Mononuclear cell (primary cell): ENCODE measurements at regions not wholly inside any gene's neighbourhood (a gene's known extent, or its start where the extent isn't known, plus 50 kb on each side); places are given as distances from the start of the nearest gene placed in this dataset.
"Not testable (repeated sequence)": the region's sequence is repeated elsewhere in the genome, so short reads cannot be mapped to it uniquely, and the experiment has no call there.

ENCODE experiments used
- H3K27me3 ChIP-seq: 2 replicates; pipeline ENCODE4 v1.6.0; 2011; ENCODE audit warnings: low read length, control low read depth; ENCODE audit not compliant: insufficient read depth
- H3K4me1 ChIP-seq: 2 replicates; pipeline ENCODE4 v1.5.1; 2011; ENCODE audit warnings: mild to moderate bottlenecking, low read length, control low read depth; ENCODE audit not compliant: insufficient read depth
- H3K4me3 ChIP-seq: 2 replicates; pipeline ENCODE4 v1.5.1; 2011; ENCODE audit warnings: mild to moderate bottlenecking, low read length, moderate library complexity
- H3K9me3 ChIP-seq: 2 replicates; pipeline ENCODE4 v1.5.1; 2011; ENCODE audit warnings: low read depth, mild to moderate bottlenecking, control low read depth, low read length

DNA sequence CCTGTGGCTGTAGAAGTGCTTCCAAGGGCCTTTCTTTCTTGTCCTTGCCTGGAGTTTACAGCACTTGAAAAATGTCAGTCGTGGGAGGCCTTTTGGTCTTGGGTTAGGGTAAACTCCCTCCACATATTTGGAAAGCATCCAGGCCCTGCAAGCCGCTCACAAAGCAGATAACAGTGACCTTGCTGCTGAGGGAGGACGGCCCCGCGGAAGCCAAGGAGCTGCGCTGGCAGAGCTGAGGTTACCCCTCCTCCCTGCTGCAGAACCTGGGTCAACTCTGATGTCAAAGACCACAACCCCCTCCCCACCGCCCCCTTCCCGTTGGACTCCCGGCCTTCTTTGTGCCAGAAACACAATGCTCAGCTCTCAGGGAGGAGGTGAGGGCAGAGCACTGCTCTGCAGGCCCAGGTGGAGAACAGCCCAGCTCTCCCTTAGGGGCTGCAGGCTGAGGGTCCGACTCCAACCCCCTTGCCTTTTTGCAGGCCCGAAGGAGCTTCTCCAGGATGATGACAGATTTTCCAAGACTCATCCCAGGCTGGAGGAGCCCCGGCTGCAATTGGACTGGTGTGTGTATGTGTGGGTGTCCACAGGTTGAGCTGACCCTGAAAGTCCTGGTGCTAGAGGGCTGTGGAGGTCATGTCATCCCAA, 957.6 kb upstream of the ZNF722 start:
- no peaks in the 10 kb centered on the region for H3K9me3 ChIP-seq

DNA sequence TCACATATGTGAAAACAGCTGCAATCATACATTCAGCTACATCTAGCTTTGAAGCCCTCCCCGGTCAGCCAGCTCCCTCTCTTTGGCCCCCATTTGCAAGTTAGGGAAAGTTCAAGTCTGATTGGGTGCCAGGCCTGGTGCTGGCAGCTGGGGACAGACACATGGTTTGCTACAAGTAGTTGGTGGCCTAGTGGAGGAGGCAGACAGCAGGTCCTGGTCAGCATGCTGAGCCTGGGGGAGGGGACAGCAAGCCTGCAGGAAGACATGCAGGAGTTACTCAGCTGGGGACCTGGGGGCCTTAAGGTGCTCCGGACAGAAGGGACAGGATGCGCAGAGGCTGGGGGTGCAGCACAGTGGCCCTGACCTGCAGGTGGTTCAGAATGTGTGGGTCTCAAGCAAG, 956.9 kb upstream of the ZNF722 start:
- Histone ChIP-seq H3K4me3 (no peak overlapping the region), H3K4me1 (no peaks in the 10 kb centered on the region), H3K9me3 (no peaks in the 10 kb centered on the region), H3K27me3 (no peaks in the 10 kb centered on the region)

More for the DNA sequence above, 957.6 kb upstream of the ZNF722 start:
- Histone ChIP-seq H3K4me1 (no peaks in the 10 kb centered on the region), H3K4me3 (no peak overlapping the region), H3K27me3 (no peaks in the 10 kb centered on the region)

DNA sequence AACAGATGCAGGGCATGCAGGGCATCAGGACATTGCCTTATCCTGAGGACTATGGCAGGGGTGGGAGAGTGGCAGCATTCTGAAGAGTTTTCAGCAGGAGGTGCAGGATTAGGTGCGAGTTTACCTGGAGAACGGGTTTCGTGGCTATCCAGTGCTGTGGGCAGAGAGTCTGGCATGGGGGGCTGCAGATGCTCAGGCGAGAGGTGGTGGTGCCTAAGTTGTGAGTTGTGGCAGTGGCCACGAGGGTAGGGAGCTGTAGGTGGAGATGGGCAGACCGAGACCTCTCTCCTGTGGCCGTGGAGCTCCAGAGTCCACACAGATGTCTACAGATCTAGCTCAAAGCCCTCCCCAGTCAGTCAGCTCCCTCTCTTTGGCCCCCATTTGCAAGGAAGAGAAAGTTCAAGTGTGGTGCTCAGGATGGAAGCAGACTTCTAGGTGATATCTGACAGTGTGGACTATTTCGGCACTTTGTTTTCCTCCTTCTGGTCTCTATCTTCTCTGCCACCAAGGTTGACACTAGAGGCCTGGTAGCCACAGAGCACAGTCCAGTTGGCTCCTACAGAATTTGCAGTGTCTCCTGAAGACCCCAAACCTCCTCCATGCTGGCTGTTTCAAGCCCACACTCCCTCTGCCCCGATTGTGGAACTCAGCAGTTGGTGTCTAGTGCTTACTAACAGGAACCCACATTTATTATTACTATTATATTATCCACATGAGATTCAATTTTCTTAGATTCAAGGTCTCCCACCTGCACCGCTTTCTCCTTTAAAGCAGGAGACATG, 955.7 kb upstream of the ZNF722 start:
- Histone ChIP-seq H3K27me3 (no peaks in the 10 kb centered on the region), H3K9me3 (no peaks in the 10 kb centered on the region), H3K4me1 (no peaks in the 10 kb centered on the region), H3K4me3 (no peak overlapping the region)

DNA sequence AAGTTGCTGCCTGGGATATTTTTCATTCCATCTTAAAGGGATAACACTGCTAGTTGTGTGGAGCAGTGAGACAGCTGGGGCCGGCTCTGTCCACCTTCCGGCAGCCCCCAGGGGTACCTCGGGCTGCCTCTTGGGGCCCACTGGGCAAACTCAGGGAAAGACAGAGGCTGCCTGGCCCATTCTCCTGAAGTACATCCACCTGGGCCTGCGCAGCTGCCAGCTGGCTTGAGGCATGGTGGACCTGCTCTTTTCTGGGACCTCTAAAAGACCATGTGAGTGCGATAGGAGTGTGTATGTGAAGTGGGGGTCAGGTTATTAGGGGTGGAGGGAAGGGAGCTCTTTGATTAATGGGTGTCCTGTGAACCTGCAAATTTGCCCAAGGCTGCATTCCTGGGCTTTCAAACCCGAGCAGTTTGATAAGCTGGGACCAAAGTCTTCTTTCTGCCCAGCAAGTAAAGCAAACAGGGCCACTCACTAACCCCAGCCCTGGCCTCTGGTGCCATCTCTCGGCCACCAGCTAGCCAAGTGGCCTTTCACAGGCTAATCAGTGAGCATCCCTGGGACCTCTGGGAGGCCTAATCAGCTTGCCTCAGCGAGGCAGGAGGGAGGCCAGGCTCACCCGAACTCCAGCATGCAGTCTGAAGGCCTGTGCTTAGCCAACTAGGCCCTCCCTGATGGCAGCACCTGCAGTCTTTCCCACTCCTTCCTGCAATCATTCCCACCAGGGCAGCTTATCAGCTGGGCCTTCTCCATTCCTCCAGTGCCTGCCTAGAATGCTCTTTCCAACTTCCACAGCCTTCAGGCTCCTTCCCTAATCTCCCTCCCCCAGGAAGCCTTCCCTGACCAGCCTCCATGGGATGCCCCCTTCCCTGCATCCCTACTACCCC, 954.7 kb upstream of the ZNF722 start:
- no peaks in the 10 kb centered on the region for H3K9me3 ChIP-seq
- H3K4me3 ChIP-seq, result no peak overlapping the region
- no peaks in the 10 kb centered on the region for H3K27me3 ChIP-seq
- H3K4me1 ChIP-seq, result no peaks in the 10 kb centered on the region

DNA sequence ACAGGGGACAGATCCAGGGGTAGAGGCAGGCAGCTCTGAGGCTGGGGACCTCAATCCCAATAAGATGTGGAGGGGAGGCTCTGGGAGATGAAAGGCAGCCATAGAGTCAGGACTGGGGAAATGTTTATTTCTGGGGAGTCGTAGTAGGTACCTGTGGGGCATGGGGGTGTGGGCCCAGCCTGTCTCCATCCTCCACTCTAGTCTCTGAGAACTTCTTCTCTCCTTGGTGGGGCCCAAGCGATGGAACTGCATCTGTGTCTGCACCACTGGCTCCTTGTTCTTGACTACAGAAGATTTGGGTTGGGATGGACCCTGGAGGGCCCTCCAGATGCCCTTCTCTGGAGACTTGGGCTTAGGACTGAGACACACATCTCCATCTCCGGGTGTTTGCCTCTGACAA, 953.9 kb upstream of the ZNF722 start:
- H3K4me3 ChIP-seq, result no peak overlapping the region
- no peaks in the 10 kb centered on the region for H3K4me1 ChIP-seq
- no peaks in the 10 kb centered on the region for H3K27me3 ChIP-seq
- H3K9me3 ChIP-seq, result no peaks in the 10 kb centered on the region

DNA sequence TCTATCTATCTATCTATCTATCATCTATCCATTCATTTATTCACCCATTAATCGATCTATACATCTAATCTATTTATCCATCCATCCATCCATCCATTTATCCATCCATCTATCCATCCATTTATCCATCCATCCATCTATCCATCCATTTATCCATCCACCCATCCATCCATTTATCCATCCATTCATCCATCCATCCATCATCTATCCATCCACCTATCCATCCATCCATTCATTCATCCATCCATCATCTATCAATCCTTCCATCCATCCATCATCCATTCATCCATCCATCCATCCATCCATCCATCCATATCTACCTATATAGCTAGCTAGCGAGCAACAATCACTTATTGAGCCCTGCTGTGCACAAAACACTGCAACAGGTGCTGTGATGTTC, 953.1 kb upstream of the ZNF722 start:
- Histone ChIP-seq H3K27me3 (no peaks in the 10 kb centered on the region), H3K4me1 (no peaks in the 10 kb centered on the region), H3K4me3 (no peak overlapping the region), H3K9me3 (no peaks in the 10 kb centered on the region)

DNA sequence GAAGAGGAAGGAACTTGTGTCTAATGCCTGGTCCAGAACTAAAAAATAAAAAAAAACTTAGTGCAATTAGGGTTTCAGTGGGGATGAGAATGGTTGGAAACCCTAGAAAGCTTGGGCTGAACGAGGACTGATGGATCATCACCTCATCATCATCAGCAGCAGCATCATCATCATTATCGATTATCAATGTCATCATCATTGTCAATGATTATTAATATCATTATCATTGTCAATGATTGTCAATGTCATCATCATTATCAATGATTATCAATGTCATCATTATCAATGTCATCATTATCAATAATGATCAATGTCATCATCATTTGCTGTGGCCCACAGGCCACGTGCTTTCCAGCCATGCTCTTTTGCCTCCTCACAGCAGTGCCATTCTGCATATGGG, 952.0 kb upstream of the ZNF722 start:
- Histone ChIP-seq H3K4me3 (no peak overlapping the region), H3K4me1 (no peaks in the 10 kb centered on the region), H3K9me3 (no peaks in the 10 kb centered on the region), H3K27me3 (no peaks in the 10 kb centered on the region)

DNA sequence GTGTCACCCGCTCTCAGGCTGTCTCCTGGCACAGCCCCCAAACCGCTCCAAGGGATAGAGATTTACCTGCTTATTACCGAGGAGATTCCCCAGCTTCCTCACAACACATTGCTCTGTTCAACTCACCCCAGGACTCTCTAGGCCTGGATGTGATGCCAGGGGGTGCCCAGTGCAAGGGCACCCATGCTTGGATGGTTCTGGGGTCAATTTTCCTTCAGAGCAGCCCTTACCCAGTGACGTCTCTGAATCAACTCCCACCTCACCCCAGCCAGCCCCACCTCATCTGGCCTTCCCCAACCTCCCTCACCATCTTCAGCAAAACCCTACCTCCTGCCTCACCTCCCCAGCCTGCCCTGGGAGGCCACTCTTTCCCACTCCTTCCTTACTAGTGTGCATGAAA, 951.6 kb upstream of the ZNF722 start:
- no peaks in the 10 kb centered on the region for H3K4me1 ChIP-seq
- H3K9me3 ChIP-seq, result no peaks in the 10 kb centered on the region
- H3K27me3 ChIP-seq, result no peaks in the 10 kb centered on the region
- H3K4me3 ChIP-seq, result no peak overlapping the region

DNA sequence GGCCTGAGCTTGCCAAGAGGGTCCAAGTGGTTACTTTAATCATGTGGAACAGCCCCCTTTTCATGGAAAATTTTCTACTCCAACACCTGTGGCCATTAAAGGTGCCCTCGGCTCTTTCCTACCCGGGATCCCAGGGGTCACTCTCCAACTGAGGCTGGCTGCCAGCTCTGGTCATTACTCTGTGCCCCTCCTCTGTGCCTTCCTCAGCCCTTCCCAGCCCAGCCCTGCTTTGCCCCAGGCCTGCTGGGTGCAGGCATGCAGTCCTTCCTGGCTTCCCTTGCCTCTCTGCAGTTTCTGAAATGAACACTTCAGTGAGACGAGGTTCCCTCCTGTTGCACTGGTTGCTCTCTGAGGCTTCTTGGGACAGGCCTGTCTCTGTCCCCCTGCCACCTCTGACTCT, 951.1 kb upstream of the ZNF722 start:
- H3K9me3 ChIP-seq, result no peaks in the 10 kb centered on the region

DNA sequence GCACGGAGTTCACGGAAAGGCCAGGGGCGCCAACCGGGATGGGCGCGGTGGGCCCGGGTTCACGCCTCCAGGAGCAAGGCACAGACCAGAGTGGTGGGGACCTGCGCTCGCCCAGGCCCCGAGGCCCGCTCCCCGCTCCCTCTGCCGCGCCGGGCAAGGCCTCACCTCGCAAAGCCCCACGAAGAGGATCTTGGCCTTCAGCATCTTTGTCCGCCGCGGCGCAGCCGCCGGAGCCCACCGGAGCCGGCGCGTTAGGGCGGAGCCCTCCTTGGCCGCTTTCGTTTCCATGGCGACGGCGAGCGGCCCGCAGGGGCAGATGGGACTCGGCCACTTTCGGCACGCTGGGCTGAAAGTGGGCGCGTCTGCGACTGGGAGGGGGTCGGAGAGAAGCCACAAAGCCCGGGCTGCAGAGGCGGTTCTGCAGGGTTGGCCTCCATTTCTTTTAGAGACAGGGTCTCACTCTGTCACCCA, 944.4 kb upstream of the ZNF722 start:
- H3K4me1 ChIP-seq, result no peaks in the 10 kb centered on the region
- no peaks in the 10 kb centered on the region for H3K9me3 ChIP-seq
- no peaks in the 10 kb centered on the region for H3K27me3 ChIP-seq
- H3K4me3 ChIP-seq, result no peak overlapping the region

More for the DNA sequence above, 951.1 kb upstream of the ZNF722 start:
- no peaks in the 10 kb centered on the region for H3K27me3 ChIP-seq
- H3K4me3 ChIP-seq, result no peak overlapping the region
- no peaks in the 10 kb centered on the region for H3K4me1 ChIP-seq

DNA sequence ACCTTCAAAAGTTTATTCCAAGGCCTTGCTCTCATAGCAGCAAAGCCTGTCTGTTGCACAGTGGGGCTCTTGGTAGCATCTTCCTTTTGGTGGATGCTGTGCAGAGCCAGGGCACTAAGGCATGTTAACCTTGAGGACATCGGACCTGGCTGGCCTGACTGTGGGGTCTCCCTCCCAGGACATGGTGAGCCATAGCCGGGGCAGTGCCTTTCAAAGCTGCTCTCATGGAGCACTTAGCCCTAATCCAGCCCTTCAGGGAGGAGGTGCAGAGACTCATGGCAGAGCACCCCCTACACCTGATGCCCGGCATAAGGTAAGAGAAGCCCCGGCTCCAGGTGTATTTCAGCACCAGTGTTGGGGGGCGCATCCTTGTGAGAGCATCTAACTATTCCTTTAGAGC, 941.4 kb upstream of the ZNF722 start:
- Histone ChIP-seq H3K27me3 (no peaks in the 10 kb centered on the region), H3K4me3 (no peak overlapping the region), H3K9me3 (no peaks in the 10 kb centered on the region), H3K4me1 (no peaks in the 10 kb centered on the region)

DNA sequence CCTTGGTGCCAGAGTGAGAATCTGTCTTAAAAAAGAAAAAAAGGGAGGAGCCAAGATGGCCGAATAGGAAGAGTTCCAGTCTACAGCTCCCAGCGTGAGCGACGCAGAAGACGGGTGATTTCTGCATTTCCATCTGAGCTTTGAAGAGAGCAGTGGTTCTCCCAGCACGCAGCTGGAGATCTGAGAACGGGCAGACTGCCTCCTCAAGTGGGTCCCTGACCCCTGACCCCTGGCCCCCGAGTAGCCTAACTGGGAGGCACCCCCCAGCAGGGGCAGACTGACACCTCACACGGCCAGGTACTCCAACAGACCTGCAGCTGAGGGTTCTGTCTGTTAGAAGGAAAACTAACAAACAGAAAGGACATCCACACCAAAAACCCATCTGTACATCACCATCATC, 937.9 kb upstream of the ZNF722 start:
- not testable (repeated sequence) for H3K9me3 ChIP-seq, H3K4me1 ChIP-seq, H3K4me3 ChIP-seq, H3K27me3 ChIP-seq

DNA sequence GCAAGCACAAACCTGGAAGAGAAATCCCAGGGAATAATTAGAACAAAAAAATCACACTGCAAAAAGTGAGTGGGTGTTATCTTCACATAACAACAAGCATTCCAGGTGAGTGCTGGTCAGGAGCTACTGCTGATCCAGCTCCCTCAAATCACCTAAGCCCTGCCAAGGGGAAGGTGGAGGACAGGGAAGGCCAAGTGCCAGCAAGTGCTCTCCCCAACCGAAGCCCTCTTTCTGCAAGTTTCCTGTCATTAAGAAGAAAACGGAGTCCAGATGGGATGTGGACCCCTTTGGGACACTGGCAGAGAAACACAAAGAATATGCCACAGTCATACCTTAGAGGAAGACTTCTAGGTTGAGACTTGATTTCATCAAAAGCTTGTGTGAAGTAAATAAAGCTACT, 933.0 kb upstream of the ZNF722 start:
- Histone ChIP-seq H3K27me3 (no peaks in the 10 kb centered on the region), H3K9me3 (no peaks in the 10 kb centered on the region), H3K4me3 (no peak overlapping the region), H3K4me1 (no peaks in the 10 kb centered on the region)

DNA sequence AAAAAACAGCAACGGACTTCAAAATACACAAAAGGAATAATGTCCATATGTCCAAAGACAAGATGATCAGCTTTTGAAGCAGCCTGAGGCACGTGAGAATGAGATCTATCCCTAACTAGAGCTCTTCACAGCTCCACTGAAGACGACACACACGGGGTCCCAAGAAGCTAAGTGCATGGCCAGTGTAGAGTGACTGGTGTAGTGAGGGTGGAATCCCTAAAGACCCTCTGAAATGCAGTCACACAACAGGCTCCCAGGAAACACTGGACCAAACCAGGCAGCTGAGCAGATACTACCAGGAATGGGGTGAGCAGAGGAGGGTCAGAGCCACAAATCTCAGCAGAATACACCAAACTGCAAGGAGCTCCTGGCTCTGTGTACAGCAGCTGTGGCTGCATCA, 932.4 kb upstream of the ZNF722 start:
- H3K27me3 ChIP-seq, H3K4me3 ChIP-seq, H3K9me3 ChIP-seq, H3K4me1 ChIP-seq: not testable (repeated sequence)

DNA sequence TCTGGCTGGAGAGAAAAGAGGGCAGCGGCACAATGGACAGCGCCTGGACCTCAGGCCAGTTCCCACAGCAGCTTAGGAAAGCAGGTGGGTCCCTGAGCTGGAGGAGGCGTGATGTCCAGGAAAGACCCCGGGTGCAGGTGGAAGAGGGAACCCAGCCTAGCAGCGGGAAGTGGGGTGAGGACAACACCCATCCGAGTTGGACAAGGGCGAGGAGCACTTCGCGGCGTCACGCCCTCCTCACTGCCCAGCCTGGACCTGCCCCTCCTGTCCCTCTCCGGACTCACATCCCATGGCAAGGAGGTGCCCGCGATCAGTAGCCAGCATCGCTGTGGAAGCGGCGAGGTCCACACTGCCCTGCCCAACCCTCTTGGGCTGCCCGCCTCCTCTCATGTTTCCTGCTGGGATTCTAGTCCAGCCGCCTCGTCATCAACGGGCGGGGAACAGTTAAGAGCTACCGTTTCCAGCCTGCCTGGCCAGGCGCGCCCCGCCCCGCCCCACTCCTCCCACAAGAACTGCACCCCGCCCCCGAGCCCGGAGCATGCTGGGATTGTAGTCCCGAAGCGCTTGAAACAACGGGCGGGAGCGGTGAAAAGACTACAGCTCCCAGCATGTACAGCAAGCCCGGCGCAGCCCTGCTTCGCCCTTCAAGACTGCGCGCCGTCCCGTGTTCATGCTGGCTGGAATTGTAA, 930.6 kb upstream of the ZNF722 start:
- H3K4me3 ChIP-seq, result no peak overlapping the region
- H3K9me3 ChIP-seq, result no peaks in the 10 kb centered on the region
- H3K27me3 ChIP-seq, result no peaks in the 10 kb centered on the region
- no peaks in the 10 kb centered on the region for H3K4me1 ChIP-seq
